Stimulated activated CD4-positive, alpha-beta T cell treated with anti-CD3 and anti-CD28 coated beads, Interleukin-12 subunit alpha, Interleukin-12 subunit beta, amount 100 ng/mL, for 4 hours (primary cell): ENCODE measurements at regions not wholly inside any gene's neighbourhood (a gene's known extent, or its start where the extent isn't known, plus 50 kb on each side); places are given as distances from the start of the nearest gene placed in this dataset.
A peak's percentile ranks its signal among the peaks of the same experiment; 100 is the strongest.

Experiments
- DNase-seq: peaks from one replicate; pipeline ENCODE4 v3.0.0-alpha.2; 2020

DNA sequence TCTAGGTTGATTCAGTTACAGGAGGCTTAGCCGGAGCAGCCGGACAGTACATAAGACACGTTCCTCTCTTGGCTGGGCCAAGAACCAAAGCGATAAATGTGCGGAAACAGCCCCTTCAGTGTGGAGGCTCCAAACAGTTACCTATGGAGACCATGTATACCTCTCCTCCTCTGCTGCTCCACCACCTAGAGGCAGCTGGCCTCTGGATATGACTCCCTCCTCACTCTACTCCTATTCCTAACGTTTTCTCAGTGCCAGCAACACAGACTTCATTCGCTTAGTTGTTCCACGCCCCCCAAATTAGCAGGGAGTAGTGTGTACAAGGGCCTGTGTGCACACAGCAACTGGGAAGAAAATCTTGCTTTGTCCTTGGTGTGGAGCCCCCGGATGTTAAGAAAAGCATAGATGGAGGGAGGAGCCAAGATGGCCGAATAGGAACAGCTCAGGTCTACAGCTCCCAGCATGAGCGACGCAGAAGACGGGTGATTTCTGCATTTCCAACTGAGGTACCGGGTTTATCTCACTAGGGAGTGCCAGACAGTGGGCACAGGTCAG lies 362.3 kb upstream of the KIRREL3 start:
- no peak for DNase-seq

DNA sequence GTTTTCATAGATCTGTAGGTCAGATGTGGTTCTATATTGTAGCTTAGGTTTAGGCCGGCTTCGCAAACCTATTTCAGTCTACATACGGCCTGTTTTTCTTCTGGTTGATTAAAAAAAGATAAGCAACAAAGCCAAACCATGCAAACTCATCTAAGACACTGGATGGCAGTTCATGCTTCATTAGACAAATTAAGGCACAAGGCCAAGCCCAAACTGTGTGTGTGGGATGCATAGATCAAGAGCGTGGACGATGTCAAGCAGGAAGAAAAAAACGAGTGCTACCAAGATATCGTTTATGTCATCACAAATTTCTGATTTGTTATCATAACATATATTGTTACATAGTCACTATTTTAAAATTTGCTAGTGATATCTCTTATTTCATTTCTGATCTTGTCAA lies 357.6 kb upstream of the KIRREL3 start:
- DNase-seq = no peak

DNA sequence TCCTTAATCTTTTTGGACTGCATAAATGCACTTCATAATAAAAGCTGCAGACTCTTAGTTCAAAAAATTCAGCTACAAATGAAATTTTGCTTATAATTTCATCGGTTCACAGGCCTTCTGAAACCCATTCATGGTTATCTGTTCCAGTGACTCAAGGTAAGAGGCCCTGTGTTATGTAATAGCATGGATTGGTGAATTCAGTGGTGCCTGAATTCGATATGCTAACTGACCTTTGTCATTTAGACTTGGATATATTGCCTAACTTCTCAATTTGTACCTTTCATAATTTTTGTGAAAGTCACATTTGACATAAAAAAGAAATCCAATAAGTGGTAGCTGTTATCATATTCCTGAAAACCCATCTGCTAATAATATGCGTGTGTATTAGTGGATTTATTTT lies 349.9 kb upstream of the KIRREL3 start:
- no peak for DNase-seq

DNA sequence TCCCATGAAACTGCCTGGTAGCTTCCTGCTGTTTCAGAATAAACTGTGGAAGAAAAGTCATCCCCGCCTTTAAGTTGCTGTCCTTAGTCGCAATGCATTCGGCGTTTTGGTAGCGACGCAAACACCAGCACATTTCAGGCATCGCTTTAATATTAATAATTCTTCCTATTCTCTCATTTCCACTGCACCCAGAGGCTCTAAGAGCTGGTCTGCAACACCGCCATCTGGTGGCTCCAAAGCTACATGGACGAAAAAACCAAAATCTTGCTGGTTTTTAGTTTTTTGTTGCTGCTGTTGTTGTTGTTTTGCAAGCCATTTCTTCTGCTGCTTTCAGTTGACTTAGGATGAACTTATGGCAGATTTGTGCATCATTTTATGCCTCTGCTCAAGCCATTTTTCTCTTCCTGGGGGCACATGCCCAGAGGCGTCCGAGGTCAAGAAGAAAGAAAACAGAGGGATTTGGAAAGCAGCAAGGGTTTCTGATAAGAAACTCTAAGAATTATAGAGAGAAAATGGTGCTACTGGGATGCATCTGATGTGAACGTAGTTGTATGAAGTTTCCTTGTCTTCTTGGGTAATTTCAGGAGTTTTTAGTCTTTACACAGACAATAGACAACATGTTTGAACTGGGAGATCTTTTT lies 345.4 kb upstream of the KIRREL3 start:
- peak; percentile 1 for DNase-seq

DNA sequence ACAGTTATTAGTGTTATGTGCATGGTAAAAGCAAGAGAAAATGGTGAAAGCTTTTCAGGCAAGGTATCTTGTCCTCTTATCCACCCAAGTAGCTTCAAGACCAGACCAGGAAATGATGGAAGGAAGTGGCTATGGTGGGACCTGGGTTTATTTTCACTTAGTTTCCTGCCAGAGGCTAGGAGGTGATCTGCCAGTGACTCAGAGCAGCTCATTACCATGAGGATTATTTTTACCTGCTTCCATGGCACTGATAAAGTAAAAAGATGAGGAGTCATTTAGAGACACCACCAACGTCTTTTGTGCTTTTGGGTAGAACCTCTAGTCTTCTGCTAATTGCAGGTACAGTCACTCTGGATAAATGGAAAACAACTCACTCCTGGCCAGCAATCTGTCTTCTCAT lies 339.9 kb upstream of the KIRREL3 start:
- no peak for DNase-seq

DNA sequence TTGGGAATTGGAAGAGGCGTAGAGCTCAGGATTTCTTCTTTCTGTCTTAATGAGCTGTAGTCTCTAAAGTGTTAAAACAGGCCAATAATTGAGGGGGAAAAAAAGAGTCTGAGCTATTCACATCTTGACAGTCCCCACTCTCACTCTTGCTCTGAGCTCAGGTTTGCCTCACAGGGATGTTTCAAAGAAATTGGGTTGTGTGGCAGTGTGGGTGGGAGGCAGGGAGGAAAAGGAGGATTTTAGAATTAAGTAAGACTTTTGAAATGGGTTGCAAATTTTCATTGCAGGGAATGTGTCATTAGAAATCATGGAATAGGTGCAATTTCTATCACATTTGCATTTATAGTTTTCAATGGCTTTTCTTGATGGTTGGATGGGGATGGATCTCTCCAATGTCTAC lies 338.8 kb upstream of the KIRREL3 start:
- DNase-seq = no peak

DNA sequence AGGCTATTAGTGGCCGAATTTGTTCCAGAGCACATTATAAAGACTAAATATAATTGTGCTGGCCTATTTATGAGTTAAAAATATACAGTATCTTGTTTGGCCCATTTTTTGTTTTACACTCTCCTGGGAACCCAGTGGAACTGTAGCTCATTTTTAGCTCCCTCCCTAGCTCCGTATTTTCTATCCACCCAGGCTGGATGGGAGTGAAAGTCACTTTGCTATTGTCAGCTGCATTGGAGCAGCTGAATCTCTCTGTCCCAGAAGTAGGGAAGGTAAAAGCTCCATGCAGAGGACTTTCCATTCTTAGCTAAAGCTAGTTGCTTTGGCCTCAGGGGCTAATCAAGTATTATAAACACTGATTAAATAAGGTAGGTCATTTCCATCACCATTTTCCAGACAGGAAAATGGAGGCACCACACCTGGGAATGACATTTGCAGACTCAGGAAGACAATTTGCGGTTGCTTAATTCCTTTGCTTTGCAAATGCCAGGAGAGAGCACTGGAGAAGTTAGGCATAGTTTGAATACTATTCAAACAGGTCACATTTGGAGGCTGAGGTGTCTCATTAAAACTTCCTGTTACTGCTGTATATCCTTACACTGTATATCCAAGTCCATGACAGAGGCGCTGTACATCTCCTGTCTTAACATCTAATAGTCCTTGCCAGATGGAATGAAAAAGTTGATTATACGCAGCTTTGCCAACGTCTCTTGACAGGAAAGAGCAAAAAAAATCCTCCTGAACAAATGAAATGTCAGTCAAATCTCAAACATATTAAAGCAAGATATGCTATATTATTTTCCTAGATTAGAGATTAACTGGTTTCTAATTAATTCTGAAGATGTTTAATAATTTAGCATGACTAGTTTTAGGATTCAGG lies 338.1 kb upstream of the KIRREL3 start:
- DNase-seq = no peak

DNA sequence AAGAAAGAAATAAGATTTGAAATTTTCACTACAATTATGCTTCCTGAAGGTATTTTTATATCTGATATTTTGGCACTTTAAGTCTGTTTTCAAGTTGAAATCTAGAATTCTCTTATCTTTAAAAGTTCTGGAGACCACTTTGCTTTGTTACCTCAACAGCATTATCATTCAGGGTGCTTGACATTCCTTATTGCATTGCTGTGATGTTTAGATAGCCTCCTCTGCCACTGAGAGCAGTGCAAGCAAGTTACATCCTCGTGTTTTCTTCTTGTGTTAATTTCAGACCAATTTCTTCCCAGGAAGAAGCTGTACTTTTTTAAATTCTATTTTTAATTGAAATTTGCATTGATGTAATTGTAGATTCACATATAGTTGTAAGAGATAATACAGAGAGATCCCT lies 333.9 kb upstream of the KIRREL3 start:
- no peak for DNase-seq

DNA sequence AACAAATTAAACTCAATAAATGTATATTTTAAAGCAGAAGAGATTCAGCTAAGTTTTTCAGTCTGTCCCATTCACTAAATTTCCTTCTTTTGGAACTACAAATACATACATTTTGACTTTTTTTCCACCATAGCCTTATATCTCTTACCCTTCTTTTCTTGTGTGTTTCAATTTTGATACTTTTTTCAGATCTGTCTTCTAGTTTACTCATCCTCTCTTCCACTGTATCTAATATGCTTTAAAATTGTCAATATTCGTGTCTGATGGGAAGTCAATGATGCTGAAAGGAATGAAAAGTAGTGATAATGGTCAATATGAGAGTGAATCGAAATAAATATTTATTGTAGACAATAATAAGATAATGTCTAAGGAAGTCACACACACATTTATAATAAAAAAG lies 332.3 kb upstream of the KIRREL3 start:
- DNase-seq = no peak

DNA sequence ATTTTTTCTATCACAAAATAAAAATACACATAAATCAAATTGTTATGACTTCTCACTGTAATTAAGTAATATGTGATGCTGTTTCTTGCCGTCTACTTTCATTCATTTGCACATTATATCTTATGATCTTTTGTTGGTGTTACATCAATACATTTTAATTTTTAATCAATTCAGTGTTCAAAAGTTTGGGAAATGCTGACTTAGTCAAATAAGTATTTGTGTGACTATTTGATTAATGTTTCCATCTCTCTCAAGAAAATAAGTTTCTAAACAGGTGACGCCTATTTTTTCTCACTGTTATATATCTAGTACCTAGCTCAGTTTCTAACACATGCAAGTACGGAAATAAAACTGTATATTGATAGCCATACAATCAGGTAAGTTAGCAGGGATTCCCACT lies 329.5 kb upstream of the KIRREL3 start:
- no peak for DNase-seq

DNA sequence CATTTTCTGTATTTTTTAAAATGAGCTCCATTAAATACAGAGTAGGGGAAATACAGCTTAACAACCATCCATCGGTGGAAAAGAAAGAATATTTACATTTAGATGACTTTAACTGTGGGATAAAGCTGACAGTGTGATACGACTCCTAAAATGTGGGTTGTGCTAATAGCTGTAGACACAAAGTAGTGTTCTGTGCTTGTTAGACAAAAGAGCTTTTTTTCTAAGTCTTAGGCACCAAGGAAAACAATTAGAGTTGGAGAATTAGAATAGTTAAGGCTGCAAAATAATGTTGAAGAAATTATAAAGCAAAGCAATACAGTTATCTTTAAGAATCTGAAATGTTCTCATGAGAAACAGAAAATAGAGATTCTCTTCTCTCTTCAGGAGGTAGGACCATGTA lies 307.7 kb upstream of the KIRREL3 start:
- no peak for DNase-seq

DNA sequence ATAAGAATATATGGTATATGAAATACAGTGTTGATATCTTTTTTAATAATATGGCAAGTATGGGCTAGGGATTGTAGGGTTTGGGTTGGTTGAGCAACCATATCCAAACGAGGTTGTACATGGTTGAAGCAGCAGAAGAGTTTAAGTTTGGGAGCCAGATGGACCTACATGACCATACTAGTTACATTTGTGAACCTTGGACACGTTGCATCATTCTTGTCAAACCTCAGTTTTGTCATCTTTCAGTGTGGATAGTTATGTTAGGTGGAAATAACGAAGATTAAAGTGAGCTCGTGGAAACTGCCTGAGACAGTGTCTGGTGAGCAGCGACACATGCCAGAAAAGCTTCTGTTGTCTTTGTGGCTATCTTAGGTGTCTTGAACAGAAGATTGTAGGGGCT lies 307.1 kb upstream of the KIRREL3 start:
- no peak for DNase-seq

DNA sequence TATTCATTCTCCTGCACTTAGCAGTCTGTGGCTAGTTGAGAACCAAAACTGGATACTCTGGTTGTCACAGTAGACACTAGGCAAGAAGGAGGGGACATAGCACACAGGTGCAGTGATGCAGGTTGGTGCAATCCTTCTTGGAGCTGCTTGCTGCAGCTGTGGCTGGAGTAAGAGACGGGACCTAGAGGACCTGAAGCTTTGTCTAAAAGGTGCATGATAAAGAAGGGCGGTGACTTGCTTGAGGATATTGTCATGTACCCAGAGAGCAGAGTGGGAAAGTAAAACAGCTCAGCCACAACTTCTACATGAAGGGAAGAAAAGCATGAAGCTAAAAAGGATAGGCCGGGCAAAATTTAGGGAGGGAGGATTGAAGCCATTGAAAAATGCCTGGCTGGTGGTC lies 304.1 kb upstream of the KIRREL3 start:
- no peak for DNase-seq

DNA sequence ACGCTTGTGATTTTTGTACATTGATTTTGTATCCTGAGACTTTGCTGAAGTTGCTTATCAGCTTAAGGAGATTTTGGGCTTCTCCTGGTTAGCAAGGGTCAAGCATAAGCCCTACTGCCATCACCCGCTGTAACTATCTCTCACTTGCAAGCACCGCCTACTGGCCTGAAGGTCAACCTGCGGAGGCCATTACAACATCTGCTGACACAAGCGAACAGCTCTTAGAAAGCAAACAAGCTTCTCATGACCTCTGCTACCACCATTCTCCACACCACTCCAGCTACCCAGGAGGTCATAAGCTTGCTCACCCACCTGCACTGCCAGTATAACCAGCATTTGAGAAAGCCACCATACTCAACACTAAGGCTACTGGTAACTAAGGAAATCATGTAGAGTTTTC lies 288.4 kb upstream of the KIRREL3 start:
- DNase-seq = no peak

DNA sequence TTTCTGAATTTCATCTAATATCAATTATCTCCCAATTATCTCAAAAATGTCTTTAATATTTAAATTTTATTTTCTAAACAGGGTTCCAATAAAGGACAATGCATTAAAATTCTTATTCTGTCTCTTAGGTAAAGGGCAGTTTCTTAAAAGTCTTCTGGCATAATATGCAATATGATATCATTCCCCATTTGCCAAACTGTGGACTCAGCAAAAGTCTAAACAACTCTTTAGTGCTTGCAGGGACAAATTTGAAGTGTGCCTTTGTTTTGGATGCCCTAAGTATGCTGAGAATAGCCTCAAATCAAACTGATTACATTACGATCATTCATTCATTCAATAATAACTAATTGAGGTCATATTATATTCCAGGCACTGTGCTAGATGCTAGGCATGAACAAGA lies 281.0 kb upstream of the KIRREL3 start:
- DNase-seq = no peak

DNA sequence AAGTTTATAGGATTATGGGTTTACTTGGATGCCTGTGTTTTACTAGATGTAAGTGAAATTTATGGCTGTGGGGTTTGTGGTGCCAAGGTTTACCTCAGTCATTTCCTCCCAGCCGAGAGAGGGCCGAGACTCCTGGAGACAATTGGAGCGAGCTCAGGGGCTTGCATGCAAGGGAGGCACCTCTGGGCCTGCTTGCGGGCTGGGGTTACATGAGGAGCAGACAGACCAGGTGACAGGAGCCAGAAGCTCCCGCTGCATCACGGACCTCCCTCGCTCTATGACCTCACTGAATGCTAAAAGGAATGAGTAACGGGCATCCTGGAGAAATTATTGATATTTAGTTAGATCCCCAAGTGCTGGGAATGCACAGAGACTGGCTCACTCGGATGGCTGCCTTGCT lies 275.2 kb upstream of the KIRREL3 start:
- no peak for DNase-seq

DNA sequence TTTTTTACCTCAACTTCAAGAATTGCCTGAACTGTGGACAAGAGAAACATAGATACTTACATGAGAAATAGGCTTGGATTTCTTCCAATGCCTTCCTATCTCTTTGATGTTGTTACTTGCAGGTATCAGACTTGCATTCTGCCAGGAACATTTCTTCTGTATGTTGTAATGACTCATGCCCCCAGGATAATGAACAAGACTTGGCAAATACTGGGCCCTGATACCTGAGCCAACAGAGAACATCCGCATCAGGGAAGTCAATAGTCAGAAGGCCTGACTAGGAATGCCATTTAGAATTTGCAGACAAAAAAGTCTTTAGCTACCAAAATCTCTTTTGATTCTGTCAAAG lies 273.7 kb upstream of the KIRREL3 start:
- no peak for DNase-seq

DNA sequence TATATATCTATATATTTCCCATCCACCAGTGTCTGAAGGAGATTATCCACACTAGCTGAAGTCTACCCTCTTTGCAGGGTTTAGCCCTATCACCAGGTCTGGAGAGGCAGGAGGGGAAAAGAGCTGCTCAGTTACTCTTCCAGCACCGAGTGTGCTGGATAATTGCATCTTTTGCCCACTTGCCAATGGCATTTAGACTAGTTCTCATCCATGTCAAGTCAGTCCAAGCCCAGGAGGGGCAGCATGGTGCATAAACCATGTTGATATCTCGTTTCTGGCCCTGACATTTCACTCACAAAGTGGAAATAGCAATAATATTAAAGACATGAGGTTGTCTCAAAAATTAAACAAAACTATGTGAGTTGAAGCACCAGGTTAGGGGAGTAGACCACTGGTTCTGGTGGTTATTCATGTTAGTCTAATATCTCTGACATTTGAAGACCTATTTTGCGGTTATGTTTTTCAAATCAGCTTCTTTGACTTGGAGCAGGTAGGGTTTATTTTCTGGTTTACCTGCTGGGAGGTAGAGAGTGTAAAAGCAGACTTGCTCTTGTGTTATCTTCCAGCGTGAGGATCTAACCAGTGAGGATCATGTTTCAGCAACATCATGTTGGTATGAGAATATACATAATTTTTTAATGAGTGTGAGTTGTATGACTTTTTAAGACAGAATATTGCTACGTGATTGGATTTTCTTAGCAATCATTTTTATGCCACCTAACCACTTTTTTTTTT lies 273.2 kb upstream of the KIRREL3 start:
- DNase-seq = no peak

DNA sequence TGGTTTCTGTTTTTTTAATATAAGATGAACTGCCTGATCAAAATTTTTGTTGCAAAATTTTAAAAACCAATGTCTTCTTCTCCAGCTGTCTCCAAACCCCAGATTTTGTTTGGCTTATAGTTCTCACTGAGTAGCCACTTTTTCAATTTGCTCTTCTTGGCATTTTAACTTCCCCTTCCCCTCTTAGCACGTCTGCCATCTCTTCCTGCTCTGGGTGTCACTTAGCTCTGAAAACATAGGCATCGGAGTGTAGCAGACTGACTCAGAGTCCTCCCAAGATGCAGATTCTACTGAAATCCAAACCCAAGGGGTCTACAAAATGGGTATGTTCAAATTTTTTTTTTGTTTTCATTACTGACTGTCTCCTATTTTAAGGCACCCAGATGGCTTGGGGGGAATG lies 270.3 kb upstream of the KIRREL3 start:
- DNase-seq = no peak

DNA sequence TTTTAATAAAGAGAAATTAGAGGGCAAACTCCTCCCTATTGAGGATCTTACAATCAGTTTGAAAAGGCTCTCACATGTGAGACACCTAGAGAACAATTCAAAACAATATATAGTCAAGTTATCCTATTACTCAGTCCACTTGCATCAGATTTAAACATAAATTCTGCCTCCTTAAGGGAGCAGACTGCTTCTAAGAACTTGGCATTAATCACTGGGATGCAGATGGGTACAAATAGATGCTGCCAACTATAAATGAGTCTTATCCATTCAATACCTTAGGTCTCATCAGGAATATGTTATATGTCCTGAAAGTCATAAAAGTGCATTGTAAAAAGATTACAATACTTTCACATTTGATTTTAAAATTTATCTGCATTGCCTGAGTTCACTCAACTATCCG lies 269.3 kb upstream of the KIRREL3 start:
- no peak for DNase-seq

DNA sequence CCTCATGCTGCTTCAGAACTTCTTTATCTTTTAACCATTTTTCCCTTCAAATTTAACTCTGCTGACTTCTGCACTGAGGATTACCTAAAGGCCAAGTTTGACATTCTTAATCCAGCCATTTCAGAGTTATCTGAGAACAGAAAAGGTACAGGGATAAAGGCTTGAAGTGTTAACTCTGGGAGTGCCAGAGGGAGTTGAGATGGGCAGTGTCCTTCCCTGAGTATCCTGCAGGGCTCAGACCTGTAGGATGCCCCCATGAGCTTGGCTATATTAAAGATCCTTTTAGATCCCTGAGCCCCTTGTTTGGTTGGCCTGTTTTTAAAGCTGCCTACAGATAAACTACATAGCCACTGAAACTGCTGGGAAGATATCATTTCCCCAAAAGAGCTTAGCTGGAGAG lies 268.4 kb upstream of the KIRREL3 start:
- no peak for DNase-seq

DNA sequence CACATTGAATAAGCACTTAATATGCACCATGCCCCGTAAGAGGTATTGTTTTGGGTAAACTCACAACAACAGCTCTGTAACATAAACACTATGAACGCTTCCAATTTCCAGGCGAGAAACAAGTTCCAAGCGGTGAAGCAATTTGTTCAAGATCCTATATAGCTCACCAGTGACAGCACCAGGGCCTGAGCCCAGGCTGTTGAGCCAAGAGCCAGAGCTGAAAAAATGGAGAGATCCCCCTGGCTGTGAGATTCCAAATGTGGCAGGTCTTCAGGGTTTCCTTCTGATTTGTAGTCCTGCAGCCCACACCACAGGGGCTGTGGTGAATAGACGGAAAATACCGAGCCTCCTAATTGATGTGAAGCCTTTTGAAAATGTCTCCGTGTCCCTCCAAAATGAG lies 268.0 kb upstream of the KIRREL3 start:
- no peak for DNase-seq

DNA sequence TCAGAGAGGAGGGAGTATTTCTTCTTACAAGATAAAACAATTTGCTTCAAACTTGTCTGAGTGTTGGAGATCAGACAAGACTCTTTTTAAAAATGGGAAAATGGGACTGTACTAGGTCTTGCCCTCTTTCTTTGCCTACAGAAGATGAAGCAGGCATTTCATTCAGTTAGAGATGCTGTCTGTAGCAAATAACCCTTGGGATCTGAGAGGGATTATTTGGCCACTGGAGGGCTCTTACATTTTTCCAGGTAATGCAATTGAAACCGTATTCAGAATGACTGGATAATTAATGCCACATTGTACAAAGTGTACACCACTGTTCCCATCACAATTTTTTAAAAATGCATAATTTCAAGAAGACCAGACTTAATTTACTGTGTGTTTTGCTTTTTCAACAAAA lies 258.5 kb upstream of the KIRREL3 start:
- DNase-seq = no peak

DNA sequence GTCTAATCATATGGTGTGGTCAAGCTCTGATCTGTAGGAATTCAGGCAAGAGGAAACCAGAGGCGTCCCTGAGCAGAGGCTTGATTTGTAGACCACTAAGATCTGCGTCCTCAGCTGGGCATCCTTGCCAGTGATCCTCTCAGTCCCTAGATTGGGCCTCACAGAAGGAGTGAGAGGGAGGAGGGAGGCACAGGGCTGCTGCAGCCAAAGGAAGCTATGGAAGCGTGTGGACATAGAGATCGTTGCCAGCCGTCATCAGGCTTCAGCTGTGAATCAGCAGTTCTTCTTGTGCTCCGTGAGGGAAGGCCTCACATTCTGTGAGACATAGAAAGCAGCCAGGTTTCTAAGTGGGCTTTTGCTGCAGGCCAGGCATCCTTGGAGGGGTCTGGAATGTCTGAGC lies 254.6 kb upstream of the KIRREL3 start:
- DNase-seq = no peak
